Liver (tissue), 8 donors: ENCODE measurements at regions not wholly inside any gene's neighbourhood (a gene's known extent, or its start where the extent isn't known, plus 50 kb on each side); places are given as distances from the start of the nearest gene placed in this dataset.

Experiments
- DNase-seq: peaks from one replicate; pipeline ENCODE4 v3.0.0-alpha.2; 2017; ENCODE audit warnings: low spot score
- H3K27ac ChIP-seq, 2 donors: one replicate each; pipeline ENCODE4 v1.7.0; 2013; ENCODE audit warnings: inconsistent platforms in 2 of 2, low read length in 2 of 2, control low read depth in 1 of 2, low read depth in 1 of 2, mild to moderate bottlenecking in 1 of 2
- H3K27me3 ChIP-seq, 4 donors: one replicate each; pipeline versions ENCODE4 v1.6.1 to v1.7.0; 2013; ENCODE audit warnings: low read length in 3 of 4, inconsistent platforms in 1 of 4, mild to moderate bottlenecking in 1 of 4, moderate library complexity in 1 of 4; ENCODE audit not compliant: control insufficient read depth in 4 of 4, insufficient read depth in 4 of 4
- H3K36me3 ChIP-seq, 4 donors: one replicate each; pipeline versions ENCODE4 v1.6.1 to v1.7.0; 2013; ENCODE audit warnings: low read length in 3 of 4, mild to moderate bottlenecking in 3 of 4, low read depth in 1 of 4, moderate library complexity in 1 of 4; ENCODE audit not compliant: control insufficient read depth in 4 of 4, insufficient read depth in 3 of 4
- H3K4me1 ChIP-seq, 4 donors: one replicate each; pipeline versions ENCODE4 v1.6.1 to v1.7.0; 2013; ENCODE audit warnings: low read length in 3 of 4, mild to moderate bottlenecking in 3 of 4, moderate library complexity in 1 of 4; ENCODE audit not compliant: control insufficient read depth in 4 of 4, insufficient read depth in 4 of 4
- H3K4me3 ChIP-seq, 3 donors: one replicate each; pipeline versions ENCODE4 v1.6.1 to v1.7.0; 2013; ENCODE audit warnings: low read length in 3 of 3, control low read depth in 1 of 3, low read depth in 1 of 3, mild to moderate bottlenecking in 1 of 3
- H3K9ac ChIP-seq, 2 donors: one replicate each; pipeline ENCODE4 v1.7.0; 2013; ENCODE audit warnings: low read length in 2 of 2, mild to moderate bottlenecking in 2 of 2, moderate library complexity in 2 of 2, control low read depth in 1 of 2, low read depth in 1 of 2
- H3K9me3 ChIP-seq, 4 donors: one replicate each; pipeline versions ENCODE4 v1.6.1 to v1.7.0; 2013; ENCODE audit warnings: low read length in 3 of 4; ENCODE audit not compliant: control insufficient read depth in 4 of 4
- CTCF ChIP-seq: fragments of 150-350 bp; IDR thresholded peaks from 2 replicates; pipeline ENCODE4 v1.5.1; 2017; ENCODE audit warnings: improper control_type of control experiment, low read depth, low read length; ENCODE audit not compliant: missing input control
- EGR1 ChIP-seq, 2 donors: IDR thresholded peaks; 2 replicates each; pipeline ENCODE4 v1.6.1; 2016 to 2018; ENCODE audit warnings: antibody characterized with exemption in 2 of 2, low read depth in 2 of 2
- FOXA1 ChIP-seq: IDR thresholded peaks from 2 replicates; pipeline ENCODE4 v1.6.1; 2016; ENCODE audit warnings: antibody characterized with exemption
- FOXA2 ChIP-seq: IDR thresholded peaks from 2 replicates; pipeline ENCODE4 v1.6.1; 2016; ENCODE audit warnings: antibody characterized with exemption
- GABPA ChIP-seq, 2 donors: IDR thresholded peaks in 1 of 2; conservative IDR thresholded peaks in 1 of 2; 2 replicates each; pipeline ENCODE4 v1.6.1; 2016; ENCODE audit warnings: antibody characterized with exemption in 2 of 2, mild to moderate bottlenecking in 1 of 2, moderate library complexity in 1 of 2
- HNF4A ChIP-seq, 2 donors: conservative IDR thresholded peaks; 2 replicates each; pipeline ENCODE4 v1.6.1; 2016; ENCODE audit warnings: antibody characterized with exemption in 2 of 2, mild to moderate bottlenecking in 2 of 2
- HNF4G ChIP-seq: IDR thresholded peaks from 2 replicates; pipeline ENCODE4 v1.6.1; 2016; ENCODE audit warnings: antibody characterized with exemption
- JUND ChIP-seq, 2 donors: IDR thresholded peaks; 2 replicates each; pipeline ENCODE4 v1.6.1; 2016; ENCODE audit warnings: antibody characterized with exemption in 2 of 2
- NR2F2 ChIP-seq: IDR thresholded peaks from 2 replicates; pipeline ENCODE4 v1.6.1; 2016; ENCODE audit warnings: antibody characterized with exemption
- RAD21 ChIP-seq, 2 donors: IDR thresholded peaks; 2 replicates each; pipeline ENCODE4 v1.6.1; 2016; ENCODE audit warnings: antibody characterized with exemption in 2 of 2, mild to moderate bottlenecking in 2 of 2
- REST ChIP-seq: IDR thresholded peaks from 2 replicates; pipeline ENCODE4 v1.6.1; 2016; ENCODE audit warnings: antibody characterized with exemption, mild to moderate bottlenecking
- RXRA ChIP-seq, 2 donors: IDR thresholded peaks; 2 replicates each; pipeline ENCODE4 v1.6.1; 2017 to 2018; ENCODE audit warnings: antibody characterized with exemption in 2 of 2, mild to moderate bottlenecking in 1 of 2
- SP1 ChIP-seq: IDR thresholded peaks from 2 replicates; pipeline ENCODE4 v1.6.1; 2018; ENCODE audit warnings: antibody characterized with exemption, mild to moderate bottlenecking
- TAF1 ChIP-seq: conservative IDR thresholded peaks from 2 replicates; pipeline ENCODE4 v1.6.1; 2016; ENCODE audit warnings: antibody characterized with exemption, mild to moderate bottlenecking
- YY1 ChIP-seq: IDR thresholded peaks from 2 replicates; pipeline ENCODE4 v1.6.1; 2016; ENCODE audit warnings: antibody characterized with exemption, mild to moderate bottlenecking
- WGBS: extraction: QIAGEN DNeasy Blood & Tissue Kit; methylation state at CpG from one replicate; pipeline ENCODE4 v1.1.7; 2013; 5-methylcytosine and 5-hydroxymethylcytosine counted together
- TF ChIP-seq, protein P1 (sequence below): IDR thresholded peaks from 2 replicates; pipeline ENCODE4 v1.6.1; 2016; ENCODE audit warnings: antibody characterized with exemption
- TF ChIP-seq, protein P2 (sequence below): IDR thresholded peaks from 2 replicates; pipeline ENCODE4 v1.6.1; 2016; ENCODE audit warnings: antibody characterized with exemption
- TF ChIP-seq, protein P3 (sequence below): IDR thresholded peaks from 2 replicates; pipeline ENCODE4 v1.6.1; 2016; ENCODE audit warnings: antibody characterized with exemption
- donor health status: healthy.
- donor health status: healthy.
- donor health status: healthy.
- donor health status: healthy.
- donor health status: healthy.

GRCh38 chr10:27618906-27619305 is 114.8 kb downstream of the RAB18 start:
- H3K4me1 ChIP-seq: no peaks in the 10 kb centered on the region
- H3K9me3 ChIP-seq: no peaks in the 10 kb centered on the region
- H3K36me3 ChIP-seq: no peaks in the 10 kb centered on the region
- no peak overlapping the region for H3K27ac ChIP-seq
- WGBS: 89% methylated on average over 10 of the region's 10 CpGs
- TF ChIP-seq RXRA (IDR thresholded peaks at IDR 0.05) (no peak), HNF4G (no peak), REST (no peak), FOXA1 (no peak), CTCF (no peak), TAF1 (no peak), EGR1 (IDR thresholded peaks at IDR 0.05; ENCODE audit: low read depth in 2 of 2) (no peak), YY1 (no peak), GABPA (IDR thresholded peaks at IDR 0.05 in 1 of 2, conservative IDR thresholded peaks at IDR 0.05 in 1 of 2) (no peak), SP1 (no peak), RAD21 (IDR thresholded peaks at IDR 0.05) (no peak), NR2F2 (no peak), JUND (IDR thresholded peaks at IDR 0.05) (no peak), FOXA2 (no peak), HNF4A (conservative IDR thresholded peaks at IDR 0.05) (no peak)
- TF ChIP-seq, protein P1, sequence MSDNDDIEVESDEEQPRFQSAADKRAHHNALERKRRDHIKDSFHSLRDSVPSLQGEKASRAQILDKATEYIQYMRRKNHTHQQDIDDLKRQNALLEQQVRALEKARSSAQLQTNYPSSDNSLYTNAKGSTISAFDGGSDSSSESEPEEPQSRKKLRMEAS: no peak
- TF ChIP-seq, protein P2, sequence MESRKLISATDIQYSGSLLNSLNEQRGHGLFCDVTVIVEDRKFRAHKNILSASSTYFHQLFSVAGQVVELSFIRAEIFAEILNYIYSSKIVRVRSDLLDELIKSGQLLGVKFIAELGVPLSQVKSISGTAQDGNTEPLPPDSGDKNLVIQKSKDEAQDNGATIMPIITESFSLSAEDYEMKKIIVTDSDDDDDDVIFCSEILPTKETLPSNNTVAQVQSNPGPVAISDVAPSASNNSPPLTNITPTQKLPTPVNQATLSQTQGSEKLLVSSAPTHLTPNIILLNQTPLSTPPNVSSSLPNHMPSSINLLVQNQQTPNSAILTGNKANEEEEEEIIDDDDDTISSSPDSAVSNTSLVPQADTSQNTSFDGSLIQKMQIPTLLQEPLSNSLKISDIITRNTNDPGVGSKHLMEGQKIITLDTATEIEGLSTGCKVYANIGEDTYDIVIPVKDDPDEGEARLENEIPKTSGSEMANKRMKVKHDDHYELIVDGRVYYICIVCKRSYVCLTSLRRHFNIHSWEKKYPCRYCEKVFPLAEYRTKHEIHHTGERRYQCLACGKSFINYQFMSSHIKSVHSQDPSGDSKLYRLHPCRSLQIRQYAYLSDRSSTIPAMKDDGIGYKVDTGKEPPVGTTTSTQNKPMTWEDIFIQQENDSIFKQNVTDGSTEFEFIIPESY: no peak
- TF ChIP-seq, protein P3, sequence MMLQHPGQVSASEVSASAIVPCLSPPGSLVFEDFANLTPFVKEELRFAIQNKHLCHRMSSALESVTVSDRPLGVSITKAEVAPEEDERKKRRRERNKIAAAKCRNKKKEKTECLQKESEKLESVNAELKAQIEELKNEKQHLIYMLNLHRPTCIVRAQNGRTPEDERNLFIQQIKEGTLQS: no peak
- H3K9ac ChIP-seq: no peak overlapping the region
- no peaks in the 10 kb centered on the region for H3K27me3 ChIP-seq
- no peak for DNase-seq
- no peak overlapping the region for H3K4me3 ChIP-seq
